H1 (cell line): ENCODE measurements at regions not wholly inside any gene's neighbourhood (a gene's known extent, or its start where the extent isn't known, plus 50 kb on each side); places are given as distances from the start of the nearest gene placed in this dataset.
A peak's percentile ranks its signal among the peaks of the same experiment; 100 is the strongest.

ENCODE experiments used
- CTCF ChIA-PET: fragments of 300-600 bp; sonication (Branson Sonifier 250); formaldehyde crosslinking; loops from one replicate; lab custom pipeline; 2021; ENCODE audit not compliant: partially characterized antibody; lab: Charles Lee
- POLR2A ChIA-PET: fragments of 300-600 bp; sonication (Branson Sonifier 250); formaldehyde crosslinking; loops from one replicate; lab custom pipeline; 2021; ENCODE audit warnings: inconsistent platforms; ENCODE audit not compliant: partially characterized antibody; lab: Charles Lee
- DNase-seq, 2 experiments: peaks; one replicate each; pipeline versions ENCODE4 v3.0.0 to v3.0.0-alpha.2; 2010 to 2022; ENCODE audit warnings: low spot score in 2 of 2, low read depth in 1 of 2, mixed read lengths in 1 of 2
- FAIRE-seq: peaks from 2 replicates; lab custom pipeline; 2011; peaks lifted over from hg19 to GRCh38; lab: Jason Lieb, UNC
- H2AFZ ChIP-seq: 2 replicates; pipeline ENCODE4 v1.8.1; 2012; ENCODE audit warnings: low read length, inconsistent platforms
- H2AK5ac ChIP-seq: 2 replicates; pipeline ENCODE4 v1.6.1; 2013; ENCODE audit warnings: low read depth, low read length
- H2BK120ac ChIP-seq: replicated peaks from 2 replicates; pipeline ENCODE3; 2013; ENCODE audit warnings: low read depth, low read length, inconsistent platforms
- H2BK12ac ChIP-seq: 2 replicates; pipeline ENCODE4 v1.6.1; 2013; ENCODE audit warnings: low read depth, low read length
- H2BK15ac ChIP-seq: 2 replicates; pipeline ENCODE4 v1.6.1; 2013; ENCODE audit warnings: low read length
- H2BK20ac ChIP-seq: 2 replicates; pipeline ENCODE4 v1.6.1; 2013; ENCODE audit warnings: low read length
- H2BK5ac ChIP-seq: 2 replicates; pipeline ENCODE4 v1.6.1; 2013; ENCODE audit warnings: low read depth, low read length
- H3K14ac ChIP-seq: 2 replicates; pipeline ENCODE4 v1.6.1; 2013; ENCODE audit warnings: inconsistent platforms; ENCODE audit not compliant: insufficient read length
- H3K18ac ChIP-seq: 2 replicates; pipeline ENCODE4 v1.6.1; 2013; ENCODE audit warnings: low read length; ENCODE audit errors: extremely low read depth
- H3K23ac ChIP-seq: 2 replicates; pipeline ENCODE4 v1.6.1; 2013; ENCODE audit warnings: inconsistent platforms; ENCODE audit not compliant: insufficient read length
- H3K23me2 ChIP-seq: 2 replicates; pipeline ENCODE4 v1.6.1; 2013; ENCODE audit warnings: low read depth, low read length
- H3K27ac ChIP-seq: 2 replicates; pipeline ENCODE4 v1.6.1; 2011; ENCODE audit warnings: low read depth, low read length, inconsistent platforms
- H3K27me3 ChIP-seq, 4 experiments: replicated peaks in 1 of 4; 1 replicate in 1 of 4; 2 replicates in 3 of 4; pipeline versions ENCODE4 v1.6.1 to v1.8.1; 2011 to 2013; ENCODE audit warnings: low read length in 3 of 4, mild to moderate bottlenecking in 3 of 4, inconsistent platforms in 2 of 4, mixed read lengths in 2 of 4, moderate library complexity in 1 of 4; ENCODE audit not compliant: control insufficient read depth in 3 of 4, insufficient read depth in 3 of 4; ENCODE audit errors: extremely low read depth in 1 of 4
- H3K36me3 ChIP-seq, 4 experiments: 2 replicates each; pipeline versions ENCODE4 v1.6.1 to v1.8.1; 2011 to 2013; ENCODE audit warnings: mild to moderate bottlenecking in 4 of 4, low read length in 3 of 4, moderate library complexity in 2 of 4, control low read depth in 1 of 4, inconsistent platforms in 1 of 4; ENCODE audit not compliant: insufficient read depth in 4 of 4, control insufficient read depth in 2 of 4
- H3K4ac ChIP-seq: replicated peaks from 2 replicates; pipeline ENCODE3; 2013; ENCODE audit warnings: low read length, low read depth, mixed read lengths, inconsistent platforms; ENCODE audit not compliant: insufficient read length
- H3K4me1 ChIP-seq, 4 experiments: replicated peaks in 1 of 4; 1 replicate in 1 of 4; 2 replicates in 3 of 4; pipeline versions ENCODE4 v1.6.1 to v1.8.1; 2011 to 2013; ENCODE audit warnings: low read length in 3 of 4, inconsistent platforms in 2 of 4, mixed read lengths in 1 of 4; ENCODE audit not compliant: insufficient read depth in 4 of 4, control insufficient read depth in 3 of 4
- H3K4me2 ChIP-seq, 2 experiments: 2 replicates each; pipeline versions ENCODE4 v1.6.1 to v1.8.1; 2011 to 2013; ENCODE audit warnings: low read depth in 2 of 2, low read length in 2 of 2, control low read depth in 1 of 2, inconsistent platforms in 1 of 2, mild to moderate bottlenecking in 1 of 2; ENCODE audit not compliant: insufficient read depth in 1 of 2
- H3K4me3 ChIP-seq, 4 experiments: fragments of 200-600, 300-600 bp in 1 of 4; sonication (generic), shearing (Covaris generic), sonication (Bioruptor Twin) in 1 of 4; 2 replicates each; pipeline versions ENCODE4 v1.5.1 to v1.8.1; 2011 to 2016; ENCODE audit warnings: low read length in 4 of 4, low read depth in 3 of 4, control low read depth in 2 of 4, inconsistent platforms in 2 of 4, mild to moderate bottlenecking in 2 of 4, mixed read lengths in 1 of 4, moderate library complexity in 1 of 4; ENCODE audit not compliant: insufficient read depth in 2 of 4; ENCODE audit errors: extremely low read depth in 1 of 4
- H3K56ac ChIP-seq: replicated peaks from 2 replicates; pipeline ENCODE3; 2013; ENCODE audit warnings: low read depth, mild to moderate bottlenecking, mixed read lengths, low read length, inconsistent platforms; ENCODE audit not compliant: insufficient read length
- H3K79me1 ChIP-seq: 2 replicates; pipeline ENCODE4 v1.6.1; 2013; ENCODE audit warnings: low read depth, low read length, control low read depth
- H3K79me2 ChIP-seq, 2 experiments: 2 replicates each; pipeline versions ENCODE4 v1.6.1 to v1.8.1; 2012 to 2013; ENCODE audit warnings: low read length in 2 of 2, mild to moderate bottlenecking in 2 of 2, inconsistent platforms in 1 of 2; ENCODE audit not compliant: insufficient read depth in 2 of 2, control insufficient read depth in 1 of 2
- H3K9ac ChIP-seq, 4 experiments: replicated peaks in 1 of 4; 1 replicate in 1 of 4; 2 replicates in 3 of 4; pipeline versions ENCODE4 v1.6.1 to v1.8.1; 2011 to 2013; ENCODE audit warnings: low read depth in 3 of 4, low read length in 3 of 4, control low read depth in 2 of 4, mild to moderate bottlenecking in 2 of 4, moderate library complexity in 2 of 4, inconsistent platforms in 1 of 4; ENCODE audit errors: extremely low read depth in 1 of 4
- H3K9me3 ChIP-seq, 2 experiments: 2 replicates each; pipeline versions ENCODE4 v1.6.1 to v1.8.1; 2012 to 2013; ENCODE audit warnings: mild to moderate bottlenecking in 2 of 2, moderate library complexity in 2 of 2, control low read depth in 1 of 2, inconsistent platforms in 1 of 2, low read depth in 1 of 2, low read length in 1 of 2, mixed read lengths in 1 of 2; ENCODE audit not compliant: insufficient read depth in 2 of 2
- H4K20me1 ChIP-seq, 2 experiments: replicated peaks in 1 of 2; 2 replicates each; pipeline versions ENCODE3 to v1.8.1; 2011 to 2013; ENCODE audit warnings: inconsistent platforms in 2 of 2, low read length in 2 of 2, mild to moderate bottlenecking in 1 of 2; ENCODE audit not compliant: insufficient read depth in 2 of 2, control insufficient read depth in 1 of 2
- H4K5ac ChIP-seq: 2 replicates; pipeline ENCODE4 v1.6.1; 2013; ENCODE audit warnings: low read length, low read depth, mixed read lengths, inconsistent platforms; ENCODE audit not compliant: insufficient read length
- H4K8ac ChIP-seq: 2 replicates; pipeline ENCODE4 v1.8.0; 2013; ENCODE audit warnings: mild to moderate bottlenecking, moderate library complexity, low read length, inconsistent platforms; ENCODE audit not compliant: insufficient read depth; ENCODE audit errors: extremely low read depth
- H4K91ac ChIP-seq: replicated peaks from 2 replicates; pipeline ENCODE3; 2013; ENCODE audit warnings: low read length, mixed read lengths, inconsistent platforms; ENCODE audit not compliant: insufficient read length
- BCL11A ChIP-seq, 2 experiments: IDR thresholded peaks; one replicate each; pipeline ENCODE4 v1.6.1; 2011; ENCODE audit warnings: low read depth in 2 of 2, low read length in 2 of 2, mild to moderate bottlenecking in 2 of 2
- CEBPB ChIP-seq: IDR thresholded peaks from 2 replicates; pipeline ENCODE4 v1.6.1; 2012; ENCODE audit warnings: low read depth, low read length
- EP300 ChIP-seq, 2 experiments: IDR thresholded peaks; 1 replicate in 1 of 2; 2 replicates in 1 of 2; pipeline ENCODE4 v1.6.1; 2011 to 2012; ENCODE audit warnings: low read depth in 2 of 2, low read length in 2 of 2, mild to moderate bottlenecking in 2 of 2, borderline replicate concordance in 1 of 2, inconsistent platforms in 1 of 2, moderate library complexity in 1 of 2
- WGBS, 2 experiments: shearing (Covaris generic) in 1 of 2; methylation state at CpG; one replicate each; pipeline versions ENCODE4 v1.1.6 to v1.1.7; 2013 to 2015; ENCODE audit warnings: low lambda C conversion rate in 2 of 2, mixed read lengths in 2 of 2, inconsistent platforms in 1 of 2, low coverage in 1 of 2, missing lambda C conversion rate in 1 of 2; ENCODE audit not compliant: insufficient replicate concordance in 2 of 2, insufficient coverage in 1 of 2, insufficient read length in 1 of 2; ENCODE audit errors: extremely low coverage in 1 of 2, missing lambda C conversion rate in 1 of 2; 5-methylcytosine and 5-hydroxymethylcytosine counted together

DNA sequence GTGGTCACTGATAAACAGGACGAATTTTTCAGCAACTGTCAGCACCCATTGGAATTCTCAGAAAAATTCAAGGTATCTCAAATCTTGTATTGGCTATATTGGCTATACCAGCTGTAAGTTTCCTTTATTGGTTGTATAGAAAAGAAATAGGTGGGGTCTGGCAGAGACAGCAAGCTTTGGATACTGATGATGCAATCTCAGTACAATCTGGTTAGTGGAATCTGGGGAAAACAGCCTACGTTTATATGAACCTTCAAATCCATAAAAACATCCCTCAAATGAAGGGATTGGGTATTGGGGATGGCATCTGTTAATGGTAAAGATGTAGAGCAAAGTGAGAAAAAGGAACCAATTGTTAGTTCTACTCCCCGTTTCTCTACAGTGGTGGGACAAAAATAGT lies 76.4 kb upstream of the MBNL3 start:
- no peak for TF ChIP-seq BCL11A (IDR thresholded peaks at IDR 0.05; ENCODE audit: low read depth in 2 of 2, low read length in 2 of 2)
- TF ChIP-seq EP300 (IDR thresholded peaks at IDR 0.05; ENCODE audit: borderline replicate concordance in 1 of 2, low read depth in 2 of 2, low read length in 2 of 2), result no peak
- 0 out of 2 replicates have a peak, but pooled peaks have one; percentile 19 for TF ChIP-seq CEBPB
- Histone ChIP-seq H3K27me3 (no peaks in the 10 kb centered on the region), H2BK20ac (no peak overlapping the region), H2BK120ac (no peak overlapping the region), H3K4ac (no peak overlapping the region), H3K9ac (no peak overlapping the region), H3K14ac (no peak overlapping the region), H3K4me1 (no peaks in the 10 kb centered on the region), H2BK12ac (no peak overlapping the region), H3K36me3 (no peaks in the 10 kb centered on the region), H4K91ac (no peak overlapping the region), H4K8ac (no peak overlapping the region), H3K9me3 (no peaks in the 10 kb centered on the region), H2AFZ (no peak overlapping the region), H4K20me1 (no peaks in the 10 kb centered on the region), H3K18ac (no peak overlapping the region), H3K23ac (no peak overlapping the region), H3K27ac (no peak overlapping the region), H4K5ac (no peak overlapping the region), H3K23me2 (no peaks in the 10 kb centered on the region), H3K4me3 (no peak overlapping the region), H3K79me1 (no peaks in the 10 kb centered on the region), H3K56ac (no peak overlapping the region), H2AK5ac (no peak overlapping the region), H2BK15ac (no peak overlapping the region), H3K79me2 (no peaks in the 10 kb centered on the region), H3K4me2 (no peak overlapping the region), H2BK5ac (no peak overlapping the region)
- DNase-seq (no peak), FAIRE-seq (peak; percentile 28)
- POLR2A ChIA-PET, result no interaction called here
- CTCF ChIA-PET, result no interaction called here
- 84% methylated on average over 3 of the region's 3 CpGs; no CpG with 5 or more reads in 1 of the 2 experiments for WGBS, 2 experiments
